ENCODE measurements at regions not wholly inside any gene's neighbourhood (a gene's known extent, or its start where the extent isn't known, plus 50 kb on each side); places are given as distances from the start of the nearest gene placed in this dataset.

- Histone ChIP-seq H3K9me3 (ENCODE audit: control insufficient read depth in 2 of 3, insufficient read depth in 1 of 3, low read length in 3 of 3) (no peaks in the 10 kb centered on the region), H3K27ac (ENCODE audit: low read depth in 2 of 2, low read length in 2 of 2) (no peak overlapping the region), H3K36me3 (ENCODE audit: control insufficient read depth in 2 of 3, insufficient read depth in 3 of 3, low read length in 3 of 3) (no peaks in the 10 kb centered on the region), H3K9ac (ENCODE audit: low read length in 3 of 3) (no peak overlapping the region), H3K27me3 (ENCODE audit: control insufficient read depth, insufficient read depth, low read length) (no peaks in the 10 kb centered on the region), H3K4me3 (ENCODE audit: low read length in 3 of 3) (no peak overlapping the region), H3K4me1 (ENCODE audit: control insufficient read depth in 2 of 3, insufficient read depth in 2 of 3, low read depth in 1 of 3, low read length in 3 of 3) (no peaks in the 10 kb centered on the region)
- FAIRE-seq (no peak), DNase-seq (no peak)
- no peak for TF ChIP-seq CTCF (IDR thresholded peaks at IDR 0.05; ENCODE audit: borderline replicate concordance, extremely low read depth, insufficient read depth)
- intact Hi-C loops (cut with DNase I): no loop called here
Measured at GRCh38 chr14:104472073-104472472, 107.5 kb upstream of the C14orf180 start.

GRCh38 chr14:104472536-104473243, 106.9 kb upstream of the C14orf180 start:
- Histone ChIP-seq H3K9me3 (ENCODE audit: control insufficient read depth in 2 of 3, insufficient read depth in 1 of 3, low read length in 3 of 3) (no peaks in the 10 kb centered on the region), H3K4me3 (ENCODE audit: low read length in 3 of 3) (no peak overlapping the region), H3K27ac (ENCODE audit: low read depth in 2 of 2, low read length in 2 of 2) (no peak overlapping the region), H3K9ac (ENCODE audit: low read length in 3 of 3) (no peak overlapping the region), H3K27me3 (ENCODE audit: control insufficient read depth, insufficient read depth, low read length) (no peaks in the 10 kb centered on the region), H3K4me1 (ENCODE audit: control insufficient read depth in 2 of 3, insufficient read depth in 2 of 3, low read depth in 1 of 3, low read length in 3 of 3) (no peaks in the 10 kb centered on the region), H3K36me3 (ENCODE audit: control insufficient read depth in 2 of 3, insufficient read depth in 3 of 3, low read length in 3 of 3) (no peaks in the 10 kb centered on the region)
- DNase-seq: no peak
- intact Hi-C loops (cut with DNase I): no loop called here
- TF ChIP-seq CTCF (IDR thresholded peaks at IDR 0.05; ENCODE audit: borderline replicate concordance, extremely low read depth, insufficient read depth): no peak
- no peak for FAIRE-seq

- H3K9ac ChIP-seq (ENCODE audit: low read length in 3 of 3): no peak overlapping the region
- no peaks in the 10 kb centered on the region for H3K36me3 ChIP-seq (ENCODE audit: control insufficient read depth in 2 of 3, insufficient read depth in 3 of 3, low read length in 3 of 3)
- no peaks in the 10 kb centered on the region for H3K9me3 ChIP-seq (ENCODE audit: control insufficient read depth in 2 of 3, insufficient read depth in 1 of 3, low read length in 3 of 3)
- H3K27ac ChIP-seq (ENCODE audit: low read depth in 2 of 2, low read length in 2 of 2): no peak overlapping the region
- peak in 1 of 5 donors; percentile 6 for DNase-seq
- no peaks in the 10 kb centered on the region for H3K27me3 ChIP-seq (ENCODE audit: control insufficient read depth, insufficient read depth, low read length)
- no peak for FAIRE-seq
- intact Hi-C loops (cut with DNase I): no loop called here
- TF ChIP-seq CTCF (IDR thresholded peaks at IDR 0.05; ENCODE audit: borderline replicate concordance, extremely low read depth, insufficient read depth): no peak
- no peak overlapping the region for H3K4me3 ChIP-seq (ENCODE audit: low read length in 3 of 3)
- H3K4me1 ChIP-seq (ENCODE audit: control insufficient read depth in 2 of 3, insufficient read depth in 2 of 3, low read depth in 1 of 3, low read length in 3 of 3): no peaks in the 10 kb centered on the region
Measured at GRCh38 chr14:104473244-104473565, 106.4 kb upstream of the C14orf180 start.
